ENCODE measurements at regions not wholly inside any gene's neighbourhood (a gene's known extent, or its start where the extent isn't known, plus 50 kb on each side); places are given as distances from the start of the nearest gene placed in this dataset.
A peak's percentile ranks its signal among the peaks of the same experiment; 100 is the strongest.
"Not testable (repeated sequence)": the region's sequence is repeated elsewhere in the genome, so short reads cannot be mapped to it uniquely, and the experiment has no call there.

DNA sequence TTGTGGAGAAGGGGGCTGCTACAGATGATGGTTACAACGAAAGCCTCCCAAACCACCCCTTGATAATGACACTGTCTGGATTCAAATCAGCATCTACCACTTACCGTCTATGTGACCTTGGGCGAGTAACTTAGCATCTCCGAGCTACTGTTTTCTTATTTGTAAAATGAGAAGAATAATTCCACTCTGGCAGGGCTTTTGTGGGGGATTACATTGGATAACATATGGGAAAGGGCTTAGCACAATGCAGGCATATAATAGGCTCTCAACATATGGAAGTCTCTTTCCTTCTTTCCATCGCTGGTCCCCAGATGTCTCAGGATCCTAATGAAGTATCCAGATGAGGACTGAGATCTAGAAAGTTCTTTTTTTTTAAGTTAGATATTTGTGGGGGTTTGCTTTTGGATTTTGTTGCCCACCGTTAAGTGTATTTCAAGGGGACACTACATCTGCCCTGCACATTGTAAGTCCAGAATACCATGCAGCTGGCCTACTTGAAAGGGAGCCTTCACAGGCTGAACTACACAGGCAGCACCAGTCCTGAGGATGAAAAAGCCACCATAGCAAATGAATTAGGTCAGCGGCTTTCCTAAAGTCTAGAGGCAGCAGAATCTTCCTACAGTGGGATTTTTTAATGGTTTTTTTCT is 172.2 kb upstream of the IRF2BP2 start:
- DNase-seq: no peak

DNA sequence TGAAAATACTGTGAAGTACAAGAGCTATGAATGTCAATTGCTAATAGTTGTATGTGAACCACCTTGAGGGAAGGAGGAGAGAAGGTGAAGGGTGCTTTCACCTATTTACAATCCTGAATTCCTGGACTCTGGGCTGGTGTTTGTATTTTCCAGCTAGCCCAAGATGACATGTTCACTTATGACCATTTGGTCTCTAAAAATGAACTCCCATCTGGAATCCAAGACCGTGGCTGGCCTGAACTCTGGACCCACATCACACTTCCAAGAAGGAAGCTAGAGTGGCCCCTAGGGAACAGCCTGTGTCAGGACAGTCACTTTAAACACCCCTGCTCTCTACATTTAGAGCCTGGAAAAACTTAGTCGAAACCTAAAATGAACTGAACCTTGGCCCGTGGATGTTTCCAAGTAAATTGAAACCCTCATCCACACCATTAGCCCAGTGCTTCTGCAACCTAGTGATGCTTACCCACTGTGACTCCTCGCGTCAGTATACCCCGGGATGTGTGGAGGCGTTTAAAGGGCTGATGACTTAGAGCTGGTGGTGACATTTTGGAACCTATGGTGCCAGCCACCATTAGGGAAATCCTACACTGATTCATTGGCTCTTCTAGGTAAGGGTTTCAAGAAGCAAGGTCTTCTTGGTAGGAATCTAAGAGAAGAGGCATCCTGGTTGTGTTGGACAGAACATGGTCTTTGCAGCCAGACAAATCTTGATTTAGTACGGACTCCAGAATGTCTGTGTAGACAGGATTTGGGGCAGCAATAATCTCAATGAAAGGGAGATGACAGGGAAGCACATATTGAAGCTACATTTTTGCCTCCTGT is 171.5 kb upstream of the IRF2BP2 start:
- no peak for DNase-seq

DNA sequence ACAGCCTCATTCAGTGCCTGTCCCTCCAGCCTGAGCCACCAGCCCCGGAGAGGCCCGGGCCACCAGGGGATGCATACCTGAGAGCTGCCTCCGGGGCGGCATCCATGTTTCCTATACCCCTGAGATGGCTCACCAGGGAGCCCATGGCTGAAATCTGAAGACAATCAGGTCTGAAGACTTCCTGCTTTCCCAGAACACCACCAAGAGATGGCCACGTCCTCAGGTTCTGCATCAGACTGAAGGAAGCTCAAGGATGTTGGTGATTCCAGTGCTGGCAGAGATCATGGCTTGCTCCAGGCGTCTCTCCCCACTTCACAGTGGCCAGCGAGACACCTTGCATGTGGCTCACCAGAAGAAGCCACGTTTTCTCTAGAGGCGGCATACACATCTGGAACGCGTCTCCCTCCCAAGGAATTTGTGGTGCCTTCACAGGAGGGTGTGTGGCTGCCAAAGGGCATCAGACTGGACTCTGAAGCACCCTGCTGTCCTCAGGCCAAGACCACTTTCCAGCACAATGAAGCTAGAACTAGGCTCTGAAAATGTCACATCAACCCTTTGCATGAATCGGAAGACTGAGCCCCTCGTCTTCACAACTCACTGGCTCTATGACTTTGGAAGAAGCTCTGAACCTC is 170.7 kb upstream of the IRF2BP2 start:
- no peak for DNase-seq

DNA sequence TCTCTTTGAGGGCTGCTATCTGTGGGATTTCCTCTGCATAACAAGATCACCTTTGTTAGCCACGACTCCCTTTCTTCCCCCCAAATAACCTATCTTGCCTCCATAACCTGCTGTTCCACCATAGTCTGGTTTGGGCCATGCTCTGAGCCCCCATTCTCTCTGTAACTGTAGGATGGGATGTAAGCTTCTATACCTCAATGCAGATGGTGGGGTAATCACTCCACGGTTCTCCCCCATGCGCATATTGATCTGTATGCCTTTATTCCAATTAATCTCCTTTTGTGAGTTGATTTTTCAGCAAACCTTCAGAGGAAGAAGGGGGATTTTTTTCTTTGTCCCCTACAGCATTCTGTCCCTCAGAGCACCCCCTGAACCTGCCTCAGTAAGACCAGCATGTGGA is 170.1 kb upstream of the IRF2BP2 start:
- no peak for DNase-seq

DNA sequence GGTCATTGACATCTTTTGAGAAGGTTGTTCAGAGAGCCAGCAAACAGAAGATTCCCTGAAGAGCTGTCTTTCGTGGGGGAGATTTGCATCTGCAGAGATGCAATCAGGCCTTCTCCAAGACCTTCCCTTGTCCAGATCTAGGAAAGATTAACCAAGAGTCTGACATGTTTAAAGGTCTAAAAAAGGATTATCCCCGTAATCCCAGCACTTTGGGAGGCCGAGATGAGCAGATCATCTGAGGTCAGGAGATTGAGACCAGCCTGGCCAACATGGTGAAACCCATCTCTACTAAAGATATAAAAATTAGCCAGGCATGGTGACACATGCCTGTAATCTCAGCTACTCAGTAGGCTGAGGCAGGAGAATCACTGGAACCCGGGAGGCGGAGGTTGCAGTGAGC is 169.6 kb upstream of the IRF2BP2 start:
- DNase-seq: not testable (repeated sequence)

DNA sequence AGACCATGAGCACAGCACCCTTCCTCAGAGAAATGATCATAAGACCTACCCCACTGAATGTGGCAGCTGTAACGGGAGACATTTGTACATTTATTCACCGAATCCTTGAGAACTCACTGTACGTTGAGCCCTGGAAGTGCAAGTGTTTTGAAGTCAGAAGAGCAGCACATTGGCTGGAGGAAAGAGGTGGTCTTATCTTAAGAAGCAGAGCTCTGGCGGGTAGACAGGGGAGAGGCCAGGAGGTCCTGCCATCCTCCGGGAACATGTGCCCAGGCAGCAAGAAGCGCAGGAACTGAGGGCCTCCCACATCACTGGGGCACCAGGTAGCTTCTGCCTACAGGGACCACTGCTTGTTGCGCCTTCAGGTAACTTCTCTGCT is 169.2 kb upstream of the IRF2BP2 start:
- no peak for DNase-seq

DNA sequence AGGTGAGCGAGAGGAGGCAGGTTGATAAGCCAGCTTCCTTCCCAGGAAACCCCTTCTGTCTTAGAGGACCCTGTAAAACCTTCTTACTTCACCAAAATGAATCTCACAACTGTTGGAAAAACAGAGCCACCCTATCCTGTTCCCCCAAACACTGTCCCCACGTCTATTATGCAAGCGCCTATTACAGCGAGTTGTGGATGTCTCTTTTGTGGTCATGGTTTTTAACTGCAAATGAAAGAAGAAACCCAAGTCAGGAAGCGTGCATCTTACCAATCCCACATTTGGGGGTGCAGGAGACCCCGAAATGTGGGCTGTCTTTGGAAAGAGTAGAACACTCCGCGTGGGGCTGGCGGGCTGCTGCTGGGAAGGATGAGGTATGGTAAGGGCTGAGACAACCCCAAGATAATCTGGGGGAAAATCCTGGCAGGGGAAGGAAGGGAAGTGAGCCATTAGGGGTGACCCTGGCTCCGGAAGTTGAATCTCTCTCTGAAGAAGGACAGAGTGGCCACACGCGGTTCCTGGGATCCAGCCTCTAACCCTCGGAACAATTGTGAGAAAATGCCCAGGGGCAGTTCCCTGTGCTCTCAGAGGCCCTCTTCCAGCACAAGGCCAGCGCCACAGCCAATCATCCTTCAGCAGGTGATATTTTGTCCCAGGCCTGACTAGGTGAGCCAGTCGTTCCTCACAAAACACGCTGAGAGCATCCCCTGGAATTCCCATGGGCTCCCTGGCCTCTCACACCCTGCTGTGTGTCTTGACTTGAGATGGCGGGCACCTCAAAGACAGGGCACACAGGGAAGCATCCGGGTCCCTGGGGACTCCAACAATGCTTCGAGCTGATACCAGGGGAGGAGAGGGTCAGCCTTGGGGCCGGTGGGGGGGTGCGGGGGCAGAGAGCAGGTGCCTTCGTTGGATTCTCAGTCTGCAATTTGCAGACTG is 168.5 kb upstream of the IRF2BP2 start:
- peak; percentile 24 for DNase-seq

DNA sequence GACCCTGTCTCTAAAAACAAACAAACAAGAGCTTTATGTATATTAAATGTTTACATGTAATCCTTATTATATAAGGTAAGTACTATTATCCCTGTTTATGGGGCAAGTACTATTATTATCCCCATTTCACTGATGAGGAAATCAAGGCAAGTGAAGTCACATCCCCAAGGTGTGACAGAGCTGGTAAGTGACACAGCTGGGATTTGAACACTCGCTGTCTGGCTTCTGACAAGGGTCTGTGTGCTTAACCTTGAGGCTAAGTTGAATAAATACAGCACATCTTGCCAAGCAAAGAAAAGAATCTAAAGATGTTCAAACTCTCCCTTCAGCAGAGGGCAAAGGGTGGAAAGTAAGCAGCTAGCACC is 167.9 kb upstream of the IRF2BP2 start:
- no peak for DNase-seq

DNA sequence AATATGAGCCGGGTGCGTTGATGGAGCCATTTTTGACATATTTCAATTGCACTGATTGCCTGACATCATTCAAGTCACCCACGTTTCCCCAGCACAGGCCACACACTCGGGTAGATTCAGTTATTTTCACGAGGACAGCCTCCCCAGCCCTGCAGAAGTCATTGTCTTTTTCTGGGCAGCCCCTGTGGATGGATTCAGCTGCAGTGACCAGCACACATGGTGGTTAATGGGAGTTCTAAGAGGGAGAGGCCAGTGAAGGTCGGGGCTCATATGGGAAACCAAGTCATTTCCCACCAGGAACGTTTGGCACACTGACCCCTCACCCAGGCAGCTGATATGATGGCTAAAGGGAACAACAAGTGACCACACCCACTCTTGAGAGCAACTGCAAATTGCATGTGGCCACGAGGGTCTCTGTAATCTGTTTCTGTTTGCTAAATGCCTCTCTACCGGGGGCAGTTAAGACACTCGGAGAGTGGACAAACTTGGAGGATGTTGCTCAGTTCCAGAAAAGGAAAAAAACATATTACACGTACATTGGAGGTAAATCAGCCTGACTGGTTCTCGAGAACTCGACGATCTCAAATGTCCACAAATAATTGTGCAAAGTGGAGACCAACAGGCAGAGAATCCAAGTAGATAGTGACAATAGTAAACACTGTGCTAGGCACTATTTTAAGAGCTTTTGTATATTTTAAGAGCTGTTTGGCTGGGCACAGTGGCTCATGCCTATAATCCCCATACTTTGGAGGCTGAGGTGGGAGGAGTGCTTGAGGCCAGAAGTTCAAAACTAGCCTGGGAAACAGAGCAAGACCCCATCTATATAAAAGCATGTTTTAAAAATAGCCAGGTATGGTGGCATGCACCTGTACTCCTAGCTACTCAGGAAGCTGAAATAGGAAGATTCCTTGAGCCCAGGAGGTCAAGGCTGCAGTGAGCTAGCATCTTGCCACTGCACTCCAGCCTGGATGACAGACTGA is 167.2 kb upstream of the IRF2BP2 start:
- DNase-seq: no peak

DNA sequence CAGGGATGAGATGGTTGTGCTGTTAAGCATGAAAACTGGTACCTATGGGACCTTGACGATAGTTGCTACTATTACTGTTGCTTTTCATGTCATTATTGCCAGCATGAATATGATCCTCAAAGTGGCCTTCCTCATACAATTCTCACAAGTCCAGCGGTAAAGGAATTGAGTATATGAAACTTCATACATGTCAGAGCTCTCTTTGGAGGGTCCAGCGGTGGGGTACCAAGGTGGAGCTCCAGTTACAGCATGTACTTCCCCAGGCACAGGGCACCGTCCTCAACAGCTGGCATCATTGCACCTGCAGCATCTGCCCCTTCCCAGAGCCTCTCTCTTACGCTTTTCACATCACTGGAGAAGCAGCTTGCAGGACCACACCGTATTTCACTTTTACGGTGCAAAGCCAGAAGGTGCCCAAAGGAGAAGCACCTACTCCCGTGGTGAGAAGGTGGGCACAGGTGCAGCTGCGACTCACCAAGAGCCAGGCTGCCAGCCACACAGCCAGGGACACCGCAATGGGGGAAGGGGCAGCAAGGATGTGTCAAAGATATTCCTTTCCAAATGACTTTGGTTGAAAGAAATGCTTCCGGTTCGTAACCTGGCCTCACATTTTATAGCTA is 166.4 kb upstream of the IRF2BP2 start:
- no peak for DNase-seq

DNA sequence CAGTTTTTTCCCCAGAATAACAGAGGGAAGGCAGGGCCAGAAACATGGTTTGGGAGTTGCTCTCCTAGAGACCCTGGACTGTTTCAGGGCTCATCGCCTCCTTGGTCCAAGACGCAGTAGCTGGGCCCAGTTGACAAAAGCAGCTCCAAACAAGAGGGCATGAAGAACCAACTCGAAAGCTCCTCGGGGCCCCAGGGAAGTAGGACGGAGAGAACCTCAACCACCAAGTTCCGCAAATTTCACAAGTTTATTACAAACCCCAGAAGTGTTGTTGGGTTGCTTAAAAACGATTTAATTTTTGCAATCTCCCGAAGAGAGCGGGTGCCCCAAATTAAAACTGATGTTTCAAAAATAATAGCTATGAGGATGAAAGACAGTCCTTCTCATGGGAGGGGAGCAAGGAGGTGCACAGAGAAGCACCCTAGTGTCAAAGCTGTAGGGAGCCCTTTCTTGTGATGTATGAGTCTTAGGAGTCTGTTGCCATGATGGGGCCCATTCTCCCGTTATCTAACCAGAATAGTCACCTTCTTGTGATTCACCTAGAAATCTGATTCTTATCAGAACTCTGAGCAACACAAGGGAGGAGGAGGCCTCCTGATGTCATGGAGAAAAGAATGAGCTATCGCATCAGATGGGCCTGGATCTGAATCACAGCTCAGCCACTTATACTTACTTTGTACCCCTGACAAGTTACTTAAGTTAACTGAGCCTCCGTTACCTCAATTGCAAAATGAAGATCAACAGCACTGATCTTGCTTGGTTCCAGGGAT is 165.7 kb upstream of the IRF2BP2 start:
- no peak for DNase-seq

DNA sequence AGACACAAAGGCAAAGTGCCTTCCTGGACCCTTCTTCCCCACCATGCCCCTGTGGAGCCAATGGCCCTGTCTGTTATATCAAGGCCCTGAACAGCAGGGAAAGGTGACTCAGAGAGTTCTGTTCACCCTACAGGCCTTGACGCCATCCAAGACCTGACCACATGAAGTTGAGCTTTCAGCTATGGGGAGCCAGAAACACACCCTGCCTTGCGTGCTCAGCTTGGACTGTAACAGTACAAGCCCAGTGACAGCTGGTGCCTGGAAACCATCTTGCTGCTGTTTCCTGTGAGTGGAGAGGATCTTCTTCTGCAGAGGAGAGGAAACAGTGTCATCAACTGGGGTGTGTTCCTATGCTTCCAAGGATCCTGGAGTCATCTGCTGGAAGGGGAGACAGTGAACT is 165.0 kb upstream of the IRF2BP2 start:
- DNase-seq: no peak

DNA sequence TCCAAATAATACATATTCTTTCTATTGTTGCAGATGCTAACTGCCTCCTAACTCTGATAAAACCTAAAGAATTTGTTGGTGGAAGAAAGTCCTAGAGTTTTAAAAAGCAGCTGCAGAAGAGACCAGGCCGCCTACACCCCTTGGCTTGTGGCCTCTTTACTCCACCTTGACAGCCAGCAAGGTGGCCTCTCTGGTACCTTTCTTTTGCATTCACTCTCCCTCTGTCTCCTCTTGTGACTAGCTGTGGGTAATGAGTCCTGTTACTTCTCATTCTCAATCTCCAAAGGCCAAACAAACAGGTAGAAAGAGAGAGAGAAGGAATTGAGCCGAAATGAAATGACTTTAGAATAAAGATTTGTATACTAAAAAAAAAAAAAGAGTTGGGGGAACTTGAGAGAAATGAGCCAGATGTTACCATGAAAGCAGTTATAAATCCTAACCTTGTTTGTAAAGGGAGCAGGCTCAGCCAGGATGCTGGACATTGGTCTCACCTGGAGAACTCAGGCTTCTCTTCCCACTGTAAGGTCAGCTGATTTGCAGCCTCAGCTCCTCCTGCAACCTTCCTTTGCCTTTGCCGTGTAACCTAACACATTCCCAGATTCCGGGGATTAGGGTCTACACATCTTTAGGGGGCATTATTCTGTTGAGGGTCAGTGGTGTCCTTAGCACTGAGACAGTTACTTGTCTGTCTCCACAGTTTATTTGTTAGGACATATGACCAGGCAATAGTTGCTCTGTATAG is 164.1 kb upstream of the IRF2BP2 start:
- no peak for DNase-seq

DNA sequence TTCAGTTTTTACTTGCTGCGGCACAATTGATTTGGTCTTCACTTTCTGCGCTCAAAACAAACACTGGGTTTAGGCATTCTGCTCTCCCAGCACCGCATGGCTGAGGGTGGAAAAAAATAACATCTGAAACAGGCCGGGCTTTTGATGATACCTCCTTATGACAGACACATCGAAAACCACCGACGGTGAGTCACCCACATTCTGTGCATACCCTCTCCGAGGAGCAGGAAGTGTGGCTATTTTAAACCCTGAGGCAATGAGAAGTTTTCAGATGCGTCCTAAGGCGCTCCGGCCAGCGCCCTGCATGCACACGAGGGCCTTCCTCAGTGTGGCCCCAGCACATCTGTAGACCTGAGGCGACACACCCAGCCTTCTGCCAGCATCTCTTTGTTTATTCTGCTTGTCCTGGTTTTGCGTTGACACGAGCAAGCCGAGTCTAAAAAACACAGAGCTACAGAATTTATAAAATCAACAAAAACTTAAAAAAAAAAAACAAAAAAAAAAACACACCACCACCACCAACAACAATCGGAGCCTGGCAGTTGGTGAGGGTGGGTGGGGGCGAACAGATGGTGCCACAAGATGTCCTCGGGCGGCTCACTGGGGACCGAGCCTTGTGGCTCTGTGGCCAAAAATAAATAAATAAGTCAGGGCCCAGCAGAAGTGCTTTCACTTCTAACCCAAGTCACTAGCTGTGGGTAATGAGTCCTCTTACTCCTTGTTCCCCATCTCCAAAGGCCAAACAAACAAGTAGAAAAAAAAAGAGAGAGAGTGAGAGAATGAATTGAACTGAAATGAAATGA is 162.6 kb upstream of the IRF2BP2 start:
- peak; percentile 87 for DNase-seq

DNA sequence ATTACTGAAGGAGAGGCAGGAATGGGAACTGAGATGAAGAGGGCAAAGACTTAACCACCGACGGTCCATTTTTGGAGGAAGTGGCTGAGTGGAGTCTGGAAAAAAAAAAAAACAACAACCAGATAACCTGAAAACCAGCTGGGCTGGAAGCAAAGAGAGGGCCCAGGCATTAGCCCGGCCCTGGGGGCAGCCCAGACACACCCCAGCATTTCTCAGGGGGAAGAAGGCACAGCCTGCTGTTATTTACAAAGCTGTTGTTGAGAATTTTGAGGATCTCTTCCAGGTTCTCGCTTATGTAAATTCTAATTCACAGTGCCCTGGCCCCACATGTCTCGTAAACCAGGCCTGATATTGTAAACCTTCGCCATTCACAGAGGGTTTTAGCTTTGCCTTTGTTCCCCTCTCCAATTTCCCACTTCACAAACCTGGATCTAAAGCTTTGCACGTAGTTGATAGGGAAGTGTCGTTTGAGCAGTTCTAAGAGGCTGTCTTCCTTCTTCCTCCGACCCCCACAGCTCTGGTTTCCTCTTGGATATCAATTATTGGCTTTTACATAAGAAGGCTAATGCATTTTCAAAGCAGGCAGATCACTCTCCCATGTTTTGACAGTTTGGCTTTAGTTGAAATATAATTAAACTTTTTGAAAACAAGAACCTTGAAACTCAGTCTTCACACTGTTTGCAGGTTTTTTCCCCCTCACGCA is 161.8 kb upstream of the IRF2BP2 start:
- DNase-seq: peak; percentile 29

DNA sequence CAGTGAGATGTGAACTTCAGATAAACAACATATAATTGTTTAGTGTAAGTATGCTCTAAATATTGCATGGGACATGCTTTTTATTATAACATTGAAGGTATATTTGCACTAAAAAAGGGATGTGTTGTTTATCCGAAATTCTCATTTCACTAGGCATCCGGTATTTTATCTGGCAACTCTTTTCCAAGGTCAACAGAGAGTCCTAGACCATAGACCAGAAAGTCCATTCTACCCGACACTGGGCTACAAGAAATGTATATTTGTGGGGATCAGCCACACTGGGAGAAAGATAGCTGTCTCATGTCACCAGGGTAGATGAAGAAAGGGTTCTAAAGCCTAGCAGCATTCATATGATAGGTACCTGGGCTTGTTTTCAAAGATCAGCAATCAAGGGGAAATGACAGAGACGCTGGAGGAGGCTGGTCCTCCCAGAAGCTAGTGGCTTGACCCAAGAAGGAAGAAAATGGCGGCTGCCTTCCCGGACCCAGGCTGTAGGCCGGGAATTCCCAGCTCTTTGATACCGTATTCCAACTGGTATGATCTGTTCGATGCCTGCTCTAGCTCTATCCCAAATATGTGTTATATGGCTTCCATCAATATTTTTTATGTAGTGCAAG is 161.1 kb upstream of the IRF2BP2 start:
- DNase-seq: no peak

DNA sequence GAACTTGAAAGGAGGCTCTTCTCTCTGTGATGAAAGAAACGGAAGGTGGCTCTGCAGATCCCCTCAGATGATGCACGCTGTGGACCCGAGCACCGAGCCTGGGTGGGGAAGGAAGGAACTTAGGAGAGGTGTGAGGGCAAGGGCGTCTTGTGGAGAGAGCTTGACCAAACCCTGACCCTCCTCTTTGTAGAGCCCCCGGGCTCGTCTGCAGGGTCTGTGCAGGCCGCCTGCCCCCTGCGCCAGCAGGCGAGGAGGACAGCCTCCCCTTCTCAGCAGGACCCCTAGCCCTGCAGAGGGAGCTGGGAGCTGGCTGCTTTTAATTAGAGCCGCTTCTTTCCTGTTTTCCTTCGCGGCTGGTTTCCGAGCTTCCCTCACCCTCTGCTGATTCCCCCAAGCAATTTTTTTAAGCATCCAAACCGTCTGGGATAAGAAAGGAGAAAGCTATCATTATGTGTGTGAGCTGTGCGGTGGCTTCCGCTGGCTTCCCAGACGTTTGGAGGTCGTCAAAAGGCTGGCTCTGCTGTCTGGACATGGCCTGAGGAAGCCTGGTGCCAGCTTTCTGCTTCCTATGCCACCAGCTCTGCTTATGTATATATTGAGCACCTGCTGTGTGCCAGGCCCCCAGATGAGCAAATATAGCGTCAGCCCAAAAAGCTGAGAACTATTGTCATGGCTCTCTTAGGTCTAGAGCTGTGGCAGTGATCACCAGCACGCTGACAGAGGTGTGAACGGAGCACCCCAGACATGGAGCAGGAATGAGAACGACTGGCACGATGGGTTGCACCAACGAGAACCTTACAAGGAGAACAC is 160.2 kb upstream of the IRF2BP2 start:
- DNase-seq: no peak
